H9 (cell line): ENCODE measurements at regions not wholly inside any gene's neighbourhood (a gene's known extent, or its start where the extent isn't known, plus 50 kb on each side); places are given as distances from the start of the nearest gene placed in this dataset.

ENCODE experiments used
- DNase-seq: peaks from one replicate; pipeline ENCODE4 v3.0.0-alpha.2; 2017
- H2AFZ ChIP-seq: one replicate; pipeline ENCODE4 v1.6.1; 2013; ENCODE audit warnings: mild to moderate bottlenecking, low read length, control low read depth, moderate library complexity
- H2AK5ac ChIP-seq: 2 replicates; pipeline ENCODE4 v1.6.1; 2013; ENCODE audit warnings: low read length, control low read depth, mixed read lengths; ENCODE audit not compliant: insufficient read length
- H2BK120ac ChIP-seq: one replicate; pipeline ENCODE4 v1.6.1; 2013; ENCODE audit warnings: low read depth, mild to moderate bottlenecking, low read length, control low read depth, inconsistent platforms; ENCODE audit not compliant: poor library complexity, severe bottlenecking
- H2BK12ac ChIP-seq: 2 replicates; pipeline ENCODE4 v1.6.1; 2013; ENCODE audit warnings: low read length, control low read depth, mixed read lengths, low read depth; ENCODE audit not compliant: insufficient read length
- H2BK15ac ChIP-seq: 2 replicates; pipeline ENCODE4 v1.6.1; 2013; ENCODE audit warnings: low read depth, low read length, control low read depth
- H2BK20ac ChIP-seq: one replicate; pipeline ENCODE4 v1.6.1; 2013; ENCODE audit warnings: low read depth, mild to moderate bottlenecking, low read length, control low read depth, inconsistent platforms; ENCODE audit not compliant: poor library complexity, severe bottlenecking
- H2BK5ac ChIP-seq: 2 replicates; pipeline ENCODE4 v1.6.1; 2013; ENCODE audit warnings: low read length, control low read depth, mixed read lengths; ENCODE audit not compliant: insufficient read length
- H3K14ac ChIP-seq: 2 replicates; pipeline ENCODE4 v1.6.1; 2013; ENCODE audit warnings: low read length, control low read depth; ENCODE audit not compliant: insufficient read depth
- H3K18ac ChIP-seq: 2 replicates; pipeline ENCODE4 v1.6.1; 2013; ENCODE audit warnings: low read depth, mild to moderate bottlenecking, mixed read lengths, low read length, control low read depth; ENCODE audit not compliant: insufficient read length
- H3K23ac ChIP-seq: 2 replicates; pipeline ENCODE4 v1.6.1; 2013; ENCODE audit warnings: low read length, control low read depth, mixed read lengths, low read depth; ENCODE audit not compliant: insufficient read length
- H3K23me2 ChIP-seq: 2 replicates; pipeline ENCODE4 v1.6.1; 2013; ENCODE audit warnings: low read depth, mild to moderate bottlenecking, mixed read lengths, low read length, control low read depth; ENCODE audit not compliant: insufficient read length, poor library complexity, severe bottlenecking
- H3K27ac ChIP-seq: 2 replicates; pipeline ENCODE4 v1.5.1; 2013; ENCODE audit warnings: low read length, control low read depth, mixed read lengths, low read depth; ENCODE audit not compliant: insufficient read length
- H3K27me3 ChIP-seq: 2 replicates; pipeline ENCODE4 v1.6.1; 2013; ENCODE audit warnings: low read length, control low read depth, inconsistent platforms; ENCODE audit not compliant: insufficient read depth
- H3K4ac ChIP-seq: 2 replicates; pipeline ENCODE4 v1.6.1; 2013; ENCODE audit warnings: low read depth, mild to moderate bottlenecking, control low read depth, inconsistent platforms, low read length, moderate library complexity
- H3K4me1 ChIP-seq: 2 replicates; pipeline ENCODE4 v1.6.1; 2013; ENCODE audit warnings: low read length, control low read depth, inconsistent platforms; ENCODE audit not compliant: insufficient read depth
- H3K4me2 ChIP-seq: 2 replicates; pipeline ENCODE4 v1.6.1; 2013; ENCODE audit warnings: low read length, control low read depth, mixed read lengths; ENCODE audit not compliant: insufficient read length, insufficient read depth
- H3K56ac ChIP-seq: 2 replicates; pipeline ENCODE4 v1.6.1; 2013; ENCODE audit warnings: low read depth, mild to moderate bottlenecking, mixed read lengths, low read length, control low read depth; ENCODE audit not compliant: insufficient read length
- H3K79me1 ChIP-seq: 2 replicates; pipeline ENCODE4 v1.6.1; 2013; ENCODE audit warnings: low read depth, mild to moderate bottlenecking, moderate library complexity, low read length, control low read depth, inconsistent platforms; ENCODE audit not compliant: insufficient read depth, poor library complexity, severe bottlenecking
- H3K79me2 ChIP-seq: 2 replicates; pipeline ENCODE4 v1.6.1; 2013; ENCODE audit warnings: low read length, control low read depth, inconsistent platforms; ENCODE audit not compliant: insufficient read depth
- H3K9ac ChIP-seq: 2 replicates; pipeline ENCODE4 v1.6.1; 2013; ENCODE audit warnings: low read length, control low read depth, mixed read lengths; ENCODE audit not compliant: insufficient read length; ENCODE audit errors: extremely low read depth
- H3K9me3 ChIP-seq: one replicate; pipeline ENCODE4 v1.6.1; 2013; ENCODE audit warnings: low read depth, low read length, inconsistent platforms; ENCODE audit not compliant: control insufficient read depth
- H3T11ph ChIP-seq: one replicate; pipeline ENCODE4 v1.6.1; 2013; ENCODE audit warnings: mild to moderate bottlenecking, low read length, control low read depth, inconsistent platforms
- H4K20me1 ChIP-seq: one replicate; pipeline ENCODE4 v1.6.1; 2013; ENCODE audit not compliant: control insufficient read depth, insufficient read length, insufficient read depth
- H4K5ac ChIP-seq: 2 replicates; pipeline ENCODE4 v1.6.1; 2013; ENCODE audit warnings: low read depth, mild to moderate bottlenecking, mixed read lengths, low read length, control low read depth; ENCODE audit not compliant: insufficient read length
- H4K8ac ChIP-seq: replicated peaks from 2 replicates; pipeline ENCODE4 v1.6.1; 2013; ENCODE audit warnings: low read length, control low read depth, mixed read lengths, low read depth; ENCODE audit not compliant: insufficient read length
- H4K91ac ChIP-seq: 2 replicates; pipeline ENCODE4 v1.6.1; 2013; ENCODE audit warnings: low read depth, mild to moderate bottlenecking, moderate library complexity, mixed read lengths, low read length, control low read depth; ENCODE audit not compliant: insufficient read length
- H3K27ac Mint-ChIP-seq, 3 experiments: 2 replicates in 2 of 3; 3 replicates in 1 of 3; pipeline ENCODE4 v1.8.0; 2020 to 2021; ENCODE audit warnings: mixed read lengths in 3 of 3, mild to moderate bottlenecking in 1 of 3, moderate library complexity in 1 of 3
- H3K27me3 Mint-ChIP-seq: 2 replicates; pipeline ENCODE4 v1.8.0; 2021; ENCODE audit warnings: low read depth, mild to moderate bottlenecking, moderate library complexity, mixed read lengths
- H3K36me3 Mint-ChIP-seq, 3 experiments: 2 replicates in 2 of 3; 3 replicates in 1 of 3; pipeline ENCODE4 v1.8.0; 2020 to 2021; ENCODE audit warnings: low read depth in 3 of 3, mixed read lengths in 3 of 3; ENCODE audit not compliant: insufficient read depth in 1 of 3
- H3K4me1 Mint-ChIP-seq, 2 experiments: 2 replicates each; pipeline ENCODE4 v1.8.0; 2020; ENCODE audit warnings: mixed read lengths in 2 of 2
- H3K4me3 Mint-ChIP-seq, 2 experiments: 2 replicates in 1 of 2; 3 replicates in 1 of 2; pipeline ENCODE4 v1.8.0; 2020 to 2021; ENCODE audit warnings: mild to moderate bottlenecking in 2 of 2, mixed read lengths in 2 of 2, moderate library complexity in 1 of 2
- H3K9me3 Mint-ChIP-seq, 2 experiments: 2 replicates in 1 of 2; 3 replicates in 1 of 2; pipeline ENCODE4 v1.8.0; 2020; ENCODE audit warnings: mild to moderate bottlenecking in 2 of 2, mixed read lengths in 2 of 2, moderate library complexity in 1 of 2
- CTCF ChIP-seq: fragments of 200-600 bp; sonication (generic); conservative IDR thresholded peaks from 3 replicates; pipeline ENCODE4 v1.8.0; 2021; ENCODE audit warnings: antibody characterized with exemption, mild to moderate bottlenecking
- WGBS: extraction: QIAGEN DNeasy Blood & Tissue Kit; methylation state at CpG from one replicate; pipeline ENCODE4 v1.1.7; 2013; ENCODE audit warnings: missing lambda C conversion rate, low lambda C conversion rate, mixed read lengths; ENCODE audit not compliant: insufficient read length; ENCODE audit errors: extremely low coverage; 5-methylcytosine and 5-hydroxymethylcytosine counted together

DNA sequence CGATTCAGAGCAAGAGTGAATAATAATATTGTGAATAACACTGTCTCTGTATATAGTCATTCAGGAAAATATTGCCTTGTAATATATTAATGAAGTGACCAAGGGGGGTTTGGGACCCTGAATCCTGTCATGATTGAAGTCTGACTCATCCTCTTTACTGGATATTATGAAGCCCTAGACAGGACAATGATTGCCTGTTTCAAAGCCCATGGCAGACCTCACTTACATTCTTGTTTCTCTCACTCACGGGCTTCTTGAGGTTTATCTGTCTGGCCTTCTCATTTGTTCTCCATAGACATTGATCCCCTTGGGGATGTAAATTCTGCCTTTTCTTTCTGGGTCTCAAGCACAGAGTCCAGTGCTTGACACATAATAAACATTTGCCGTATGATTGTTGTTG is 449.3 kb upstream of the THRB start:
- Histone ChIP-seq H2BK12ac (no peak overlapping the region), H3K9me3 (no peaks in the 10 kb centered on the region), H3K27me3 (peaks cover 2% of the 10 kb centered on the region; the same call in 1 of the 2 replicates), H4K8ac (no peak overlapping the region), H2BK5ac (no peak overlapping the region), H3K23ac (no peak overlapping the region), H2BK15ac (no peak overlapping the region), H3K27ac (no peak overlapping the region), H3K18ac (no peak overlapping the region), H2AFZ (no peak overlapping the region), H3K79me2 (no peaks in the 10 kb centered on the region), H3K79me1 (no peaks in the 10 kb centered on the region), H3K4ac (no peak overlapping the region), H3K23me2 (no peaks in the 10 kb centered on the region), H3K56ac (no peak overlapping the region), H4K91ac (no peak overlapping the region), H2BK120ac (no peak overlapping the region), H4K5ac (no peak overlapping the region), H3K9ac (no peak overlapping the region), H3K14ac (no peak overlapping the region), H2BK20ac (no peak overlapping the region), H4K20me1 (no peaks in the 10 kb centered on the region), H3K4me2 (no peak overlapping the region), H2AK5ac (no peak overlapping the region), H3T11ph (no peak overlapping the region), H3K4me1 (no peaks in the 10 kb centered on the region; the same call in 1 of the 2 replicates)
- no peak for TF ChIP-seq CTCF
- Mint-ChIP-seq H3K9me3 (no peaks in the 10 kb centered on the region), H3K36me3 (no peaks in the 10 kb centered on the region), H3K27me3 (peaks cover 37% of the 10 kb centered on the region), H3K27ac (no peak overlapping the region), H3K4me3 (no peak overlapping the region), H3K4me1 (no peaks in the 10 kb centered on the region)
- WGBS, result no CpG with 5 or more reads among the region's 3 CpGs
- no peak for DNase-seq
